ENCODE measurements at regions not wholly inside any gene's neighbourhood (a gene's known extent, or its start where the extent isn't known, plus 50 kb on each side); places are given as distances from the start of the nearest gene placed in this dataset.

- TF ChIP-seq EP300 (IDR thresholded peaks at IDR 0.05) (no peak), CTCF (IDR thresholded peaks at IDR 0.05) (no peak), POLR2A (IDR thresholded peaks at IDR 0.05; ENCODE audit: low read length) (no peak), NPAS2 (CRISPR knock-in tag; IDR thresholded peaks at IDR 0.05; ENCODE audit: borderline replicate concordance) (no peak), RCOR1 (IDR thresholded peaks at IDR 0.05; ENCODE audit: low read depth, low read length) (no peak), USF2 (IDR thresholded peaks at IDR 0.05) (no peak), JUN (IDR thresholded peaks at IDR 0.05) (no peak), RFX5 (IDR thresholded peaks at IDR 0.05) (no peak), RNF2 (IDR thresholded peaks at IDR 0.05; ENCODE audit: borderline replicate concordance, low read depth) (no peak), HMGXB4 (CRISPR knock-in tag; IDR thresholded peaks at IDR 0.05; ENCODE audit: borderline replicate concordance) (no peak), HOXA7 (CRISPR knock-in tag; IDR thresholded peaks at IDR 0.05) (no peak), CEBPB (IDR thresholded peaks at IDR 0.05) (no peak)
Observed at GRCh38 chr22:44368611-44369292, 56.0 kb upstream of the SHISAL1 start.
